ENCODE measurements at regions not wholly inside any gene's neighbourhood (a gene's known extent, or its start where the extent isn't known, plus 50 kb on each side); places are given as distances from the start of the nearest gene placed in this dataset.

- TF ChIP-seq POLR2A (IDR thresholded peaks at IDR 0.05; ENCODE audit: low read depth, low read length) (no peak), POLR2AphosphoS5 (IDR thresholded peaks at IDR 0.05; ENCODE audit: low read depth, low read length) (no peak), TAF1 (IDR thresholded peaks at IDR 0.05; ENCODE audit: borderline replicate concordance, low read depth, low read length) (no peak)
Observed at GRCh38 chr13:102983496-102983895, 82.7 kb downstream of the SLC10A2 start.

Data from GM12892 (cell line).